Coronary artery (tissue), 2 donors: ENCODE measurements at regions not wholly inside any gene's neighbourhood (a gene's known extent, or its start where the extent isn't known, plus 50 kb on each side); places are given as distances from the start of the nearest gene placed in this dataset.

Source experiments
- DNase-seq: peaks from one replicate; pipeline ENCODE4 v3.0.0-alpha.2; 2017; ENCODE audit warnings: low spot score
- H3K27ac ChIP-seq, 2 donors: fragments of 200-600 bp; sonication (generic); one replicate each; pipeline ENCODE4 v1.5.1; 2016 to 2019
- H3K4me3 ChIP-seq: fragments of 200-600 bp; sonication (generic); 2 replicates; pipeline ENCODE4 v1.5.1; 2016; ENCODE audit warnings: mild to moderate bottlenecking, moderate library complexity
- TF ChIP-seq, protein P1 (sequence below): fragments of 200-600 bp; sonication (generic); IDR thresholded peaks from one replicate; pipeline ENCODE4 v1.5.1; 2019; ENCODE audit warnings: antibody characterized with exemption

DNA sequence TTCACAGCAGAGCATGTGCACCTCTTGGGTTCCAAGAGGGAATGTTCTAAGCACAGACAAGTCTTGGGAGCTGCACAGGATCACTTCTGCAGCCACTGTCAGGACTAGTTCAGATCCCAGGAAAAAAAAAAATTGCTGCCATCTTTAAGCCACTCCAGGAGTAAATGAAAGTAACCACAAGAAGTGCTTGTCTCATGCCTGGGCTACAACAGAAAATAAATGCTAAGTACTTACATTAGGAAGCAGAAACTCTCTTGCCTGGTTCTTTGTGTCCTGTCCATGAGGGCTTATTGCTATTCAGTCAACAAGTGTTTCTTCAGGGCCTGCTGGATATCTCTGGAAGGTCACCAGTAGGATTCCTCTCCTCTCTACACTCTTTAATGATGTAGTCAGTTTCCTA is 176.1 kb downstream of the KTN1 start:
- no peak overlapping the region for H3K27ac ChIP-seq
- TF ChIP-seq, protein P1, sequence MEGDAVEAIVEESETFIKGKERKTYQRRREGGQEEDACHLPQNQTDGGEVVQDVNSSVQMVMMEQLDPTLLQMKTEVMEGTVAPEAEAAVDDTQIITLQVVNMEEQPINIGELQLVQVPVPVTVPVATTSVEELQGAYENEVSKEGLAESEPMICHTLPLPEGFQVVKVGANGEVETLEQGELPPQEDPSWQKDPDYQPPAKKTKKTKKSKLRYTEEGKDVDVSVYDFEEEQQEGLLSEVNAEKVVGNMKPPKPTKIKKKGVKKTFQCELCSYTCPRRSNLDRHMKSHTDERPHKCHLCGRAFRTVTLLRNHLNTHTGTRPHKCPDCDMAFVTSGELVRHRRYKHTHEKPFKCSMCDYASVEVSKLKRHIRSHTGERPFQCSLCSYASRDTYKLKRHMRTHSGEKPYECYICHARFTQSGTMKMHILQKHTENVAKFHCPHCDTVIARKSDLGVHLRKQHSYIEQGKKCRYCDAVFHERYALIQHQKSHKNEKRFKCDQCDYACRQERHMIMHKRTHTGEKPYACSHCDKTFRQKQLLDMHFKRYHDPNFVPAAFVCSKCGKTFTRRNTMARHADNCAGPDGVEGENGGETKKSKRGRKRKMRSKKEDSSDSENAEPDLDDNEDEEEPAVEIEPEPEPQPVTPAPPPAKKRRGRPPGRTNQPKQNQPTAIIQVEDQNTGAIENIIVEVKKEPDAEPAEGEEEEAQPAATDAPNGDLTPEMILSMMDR = no peak
- H3K4me3 ChIP-seq = no peak overlapping the region
- DNase-seq = no peak

DNA sequence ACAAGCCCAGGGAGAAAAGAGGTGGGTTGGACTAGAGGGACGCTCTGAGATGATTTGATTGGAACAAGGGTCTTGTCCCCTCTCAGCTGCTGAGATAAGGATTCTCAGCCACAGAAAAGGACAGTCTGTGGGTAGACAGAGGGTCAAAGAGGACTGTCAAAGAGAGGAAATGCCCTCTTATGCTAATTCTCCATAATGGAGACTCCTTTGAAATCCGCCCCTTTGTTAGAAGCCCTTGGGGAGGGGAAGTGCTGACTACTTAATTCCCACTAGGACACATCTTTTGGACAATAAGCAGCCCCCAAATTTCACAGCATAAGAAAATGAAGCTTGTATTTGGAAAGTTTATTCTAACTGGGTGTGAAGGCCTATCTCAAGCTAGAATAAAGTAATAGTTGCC is 176.6 kb downstream of the KTN1 start:
- TF ChIP-seq, protein P1 = no peak
- no peak for DNase-seq
- Histone ChIP-seq H3K27ac (no peak overlapping the region), H3K4me3 (no peak overlapping the region)

DNA sequence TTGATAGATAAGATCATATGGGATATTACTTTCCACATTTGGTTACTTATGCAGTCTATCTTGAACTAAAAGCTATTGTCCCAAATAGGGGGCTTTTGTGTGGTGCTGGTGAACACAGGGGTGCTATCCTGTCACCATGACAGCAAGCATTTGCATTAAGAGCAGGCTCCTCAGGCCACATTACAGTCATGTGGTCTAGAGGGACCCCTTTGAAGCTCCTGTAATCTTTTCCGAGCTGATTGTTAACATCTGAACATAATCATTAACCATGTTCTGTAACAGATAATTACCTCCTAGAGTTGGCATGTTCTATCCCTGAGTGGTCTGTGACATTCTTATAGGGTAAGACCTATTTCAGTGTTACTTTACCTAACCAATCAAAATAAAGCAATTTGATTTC is 178.8 kb downstream of the KTN1 start:
- Histone ChIP-seq H3K4me3 (no peak overlapping the region), H3K27ac (no peak overlapping the region)
- DNase-seq = peak; percentile 16
- TF ChIP-seq, protein P1 = no peak

DNA sequence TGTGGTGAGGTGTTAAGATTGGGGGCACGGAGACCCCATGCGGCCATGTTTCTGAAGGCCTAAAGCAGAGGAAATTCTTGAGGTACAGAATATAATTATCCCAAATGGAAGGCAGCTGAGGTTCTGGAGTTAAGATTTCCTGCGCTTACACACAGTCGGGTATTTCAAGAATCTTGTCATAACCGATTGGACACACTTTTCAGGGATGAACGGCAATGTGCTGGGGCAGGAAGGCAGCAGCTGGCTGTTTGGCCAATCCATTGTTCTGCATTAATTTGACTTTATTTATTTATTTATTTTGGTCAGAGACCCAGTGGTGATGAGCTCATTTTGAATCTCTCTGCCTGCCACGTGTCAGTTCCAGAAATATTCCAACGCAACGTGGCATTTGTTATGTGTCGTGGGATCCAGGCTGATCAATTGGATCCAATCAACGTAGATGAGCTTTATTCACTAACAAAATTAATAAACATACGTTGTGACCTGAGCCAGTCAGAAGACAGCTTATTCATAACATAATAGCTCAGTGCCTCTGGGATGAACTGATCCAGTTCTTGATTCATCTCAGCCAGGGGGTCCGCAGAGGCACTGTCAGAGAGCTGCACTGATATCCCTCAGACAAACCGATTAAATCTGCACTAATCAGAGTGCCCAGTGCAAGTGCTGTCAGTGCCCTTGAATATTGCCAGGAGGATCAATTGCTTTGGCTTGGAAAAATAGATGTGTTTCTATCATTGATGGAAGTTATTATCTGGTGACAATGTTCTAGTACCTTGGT is 181.0 kb downstream of the KTN1 start:
- Histone ChIP-seq H3K4me3 (no peak overlapping the region), H3K27ac (no peak overlapping the region)
- DNase-seq = no peak
- TF ChIP-seq, protein P1 = no peak

DNA sequence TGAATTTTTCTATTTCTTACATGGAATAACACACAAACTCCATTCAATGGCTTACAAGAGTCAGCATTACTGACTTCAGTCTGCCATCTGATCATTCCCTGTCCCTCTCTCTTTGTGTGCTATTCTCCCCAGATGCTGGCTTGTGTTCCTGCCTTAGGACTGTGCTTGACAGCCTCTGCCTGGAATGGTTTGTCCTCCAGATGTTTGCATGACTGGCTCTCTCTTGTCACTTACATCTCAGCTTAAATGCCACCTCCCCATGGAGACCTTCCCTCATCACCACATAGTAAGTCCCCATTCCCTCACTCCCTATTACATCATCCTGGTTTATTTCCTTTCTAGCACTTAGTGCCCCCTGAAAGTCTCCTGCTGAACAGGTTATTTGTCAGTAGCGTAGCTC is 181.6 kb downstream of the KTN1 start:
- TF ChIP-seq, protein P1 = no peak
- no peak for DNase-seq
- H3K4me3 ChIP-seq = no peak overlapping the region
- H3K27ac ChIP-seq = no peak overlapping the region

DNA sequence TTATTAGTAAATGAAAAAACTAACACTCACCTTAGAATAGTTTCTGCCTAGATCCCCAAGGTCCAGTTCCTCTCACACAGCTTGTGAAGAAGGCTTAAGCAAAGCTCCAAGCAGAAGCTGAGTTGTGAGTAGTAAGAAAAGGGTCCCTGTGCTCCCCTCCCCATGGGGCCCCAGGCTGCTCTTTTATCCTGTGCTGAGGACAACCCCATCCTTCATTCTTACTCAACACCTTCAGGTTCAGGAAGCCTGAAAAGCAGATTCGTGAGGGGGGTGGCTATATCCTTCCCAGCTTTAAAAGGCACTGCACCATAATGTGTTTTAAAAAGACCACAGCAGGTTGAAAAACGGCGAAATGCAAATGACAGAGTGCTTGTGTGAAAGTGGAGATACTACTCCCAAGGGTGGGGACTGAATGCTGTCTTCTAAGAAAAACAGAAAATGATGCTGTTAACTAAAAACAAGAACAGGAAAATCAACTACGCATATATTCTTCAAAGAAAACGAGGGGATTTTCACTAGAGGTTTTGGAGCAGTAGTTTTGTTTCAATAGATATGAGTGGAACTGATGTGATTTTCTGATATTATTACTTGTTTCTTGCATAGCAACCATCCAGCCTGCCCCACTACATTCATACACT is 182.7 kb downstream of the KTN1 start:
- no peak overlapping the region for H3K27ac ChIP-seq
- DNase-seq = no peak
- TF ChIP-seq, protein P1 = no peak
- no peak overlapping the region for H3K4me3 ChIP-seq

DNA sequence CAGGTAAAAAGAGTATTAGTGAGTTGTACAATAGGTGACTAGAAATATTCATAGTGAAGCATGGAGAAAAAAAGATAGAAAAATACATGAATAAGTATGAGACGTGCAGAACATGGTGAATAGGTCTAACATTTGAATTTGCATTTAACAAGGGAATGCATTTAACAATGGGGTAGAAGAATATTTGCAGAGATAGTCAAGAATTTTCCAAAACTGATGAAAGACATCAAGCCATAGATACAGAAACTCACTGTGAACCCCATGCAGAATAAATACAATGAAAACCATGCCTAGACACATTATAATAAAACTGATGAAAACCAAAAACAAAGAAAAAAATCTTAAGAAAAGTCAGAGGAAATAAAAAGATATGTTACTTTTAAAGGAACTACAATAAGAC is 184.8 kb downstream of the KTN1 start:
- no peak overlapping the region for H3K27ac ChIP-seq
- no peak for DNase-seq
- H3K4me3 ChIP-seq = no peak overlapping the region
- TF ChIP-seq, protein P1 = no peak
